HCEC 1CT (cell line): ENCODE measurements at regions not wholly inside any gene's neighbourhood (a gene's known extent, or its start where the extent isn't known, plus 50 kb on each side); places are given as distances from the start of the nearest gene placed in this dataset.
"Not testable (repeated sequence)": the region's sequence is repeated elsewhere in the genome, so short reads cannot be mapped to it uniquely, and the experiment has no call there.

Experiments used
- DNase-seq: peaks from one replicate; pipeline ENCODE4 v3.0.0-alpha.2; 2017

- DNase-seq = no peak
These were observed 1007.2 kb downstream of the REEP3 start for GRCh38 chr10:64528294-64529002.

- no peak for DNase-seq
These were observed 1007.8 kb downstream of the REEP3 start for GRCh38 chr10:64529003-64529350.

- no peak for DNase-seq
These were observed 1013.4 kb downstream of the REEP3 start for GRCh38 chr10:64534616-64535015.

- DNase-seq = no peak
These were observed 1014.1 kb downstream of the REEP3 start for GRCh38 chr10:64535131-64535867.

DNA sequence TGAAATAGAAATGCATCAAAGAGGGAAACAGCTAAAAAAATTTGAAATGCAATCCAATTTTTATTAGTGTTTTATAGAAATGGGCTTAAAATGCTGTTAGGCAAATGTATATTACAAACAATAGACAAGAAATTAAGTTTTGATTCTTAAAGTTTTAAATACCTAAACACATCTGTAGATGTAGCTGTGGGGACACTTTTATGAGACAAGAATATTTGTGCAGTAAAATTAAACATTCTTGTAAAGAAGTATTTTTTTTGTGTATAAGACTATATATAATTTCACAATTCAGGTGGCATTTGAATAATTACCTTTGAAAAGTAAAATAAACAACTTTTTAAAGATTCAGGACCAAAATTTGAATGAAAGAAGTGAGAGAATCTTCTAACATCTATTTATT is 1015.9 kb downstream of the REEP3 start:
- DNase-seq = no peak

- DNase-seq = no peak
These were observed 1016.7 kb downstream of the REEP3 start for GRCh38 chr10:64537928-64538327.

DNA sequence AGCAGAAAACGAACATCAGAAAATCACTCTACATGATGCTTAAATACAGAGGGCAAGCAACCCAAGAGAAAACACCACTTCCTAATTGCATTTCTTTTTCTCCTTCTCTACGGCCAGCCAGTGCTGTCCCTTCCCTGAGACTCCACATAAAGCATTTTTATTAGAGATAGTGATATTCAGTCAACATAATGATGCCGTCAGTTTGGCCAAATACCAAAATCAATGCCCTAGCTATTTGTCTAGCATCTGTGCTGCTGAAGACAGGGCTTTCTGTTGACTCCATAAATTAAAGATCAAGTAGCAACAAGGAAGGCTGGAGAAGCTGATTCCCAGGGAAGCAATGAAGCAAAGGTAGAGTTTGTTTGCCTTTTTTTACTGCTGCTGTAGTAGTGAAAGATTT is 1024.9 kb downstream of the REEP3 start:
- no peak for DNase-seq

DNA sequence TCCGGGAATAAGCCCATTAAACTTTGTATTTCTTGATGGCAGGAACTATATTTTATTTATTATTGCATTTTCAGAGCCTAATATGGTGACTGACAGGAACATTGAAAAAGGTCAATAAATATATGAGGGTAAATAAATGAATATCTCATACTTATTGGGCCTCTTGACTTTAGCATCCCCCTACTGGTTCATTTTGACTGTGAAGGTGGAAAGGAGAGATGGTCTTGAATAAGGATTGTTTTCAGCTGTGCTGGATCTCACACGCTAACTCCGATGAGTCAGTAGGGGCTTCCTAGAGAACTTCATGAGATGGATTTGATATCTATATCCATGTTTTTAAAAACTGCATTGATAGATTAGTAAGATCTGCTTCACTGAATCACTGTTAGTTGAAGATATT is 1026.0 kb downstream of the REEP3 start:
- DNase-seq = no peak

GRCh38 chr10:64555666-64556065 is 1034.5 kb downstream of the REEP3 start:
- DNase-seq = no peak

GRCh38 chr10:64558094-64558835 is 1037.1 kb downstream of the REEP3 start:
- DNase-seq = no peak

GRCh38 chr10:64571056-64571455 is 1049.9 kb downstream of the REEP3 start:
- DNase-seq = no peak

GRCh38 chr10:64573623-64574325 is 1052.6 kb downstream of the REEP3 start:
- DNase-seq = no peak

DNA sequence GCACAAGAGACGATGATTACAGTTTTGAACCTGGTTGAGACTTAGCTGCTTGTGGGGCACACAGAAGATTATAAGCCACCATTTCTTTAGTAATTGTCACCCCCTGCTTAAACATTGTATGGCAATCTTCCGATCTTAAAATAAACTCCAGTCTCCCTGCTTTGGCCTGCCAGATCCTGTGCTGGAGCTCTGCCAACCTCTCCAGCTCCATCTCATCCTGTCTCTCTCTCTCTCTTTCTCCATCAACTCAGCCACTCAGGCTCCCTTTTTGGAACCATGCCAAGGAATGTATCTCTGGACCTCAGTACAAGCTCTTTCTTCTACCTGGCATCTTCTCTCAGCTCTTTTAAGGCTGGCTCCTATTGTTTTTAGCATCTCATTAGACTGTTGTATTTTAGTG is 1053.2 kb downstream of the REEP3 start:
- no peak for DNase-seq

- DNase-seq = no peak
These were observed 1055.3 kb downstream of the REEP3 start for GRCh38 chr10:64576497-64576896.

GRCh38 chr10:64578757-64579156 is 1057.6 kb downstream of the REEP3 start:
- DNase-seq = not testable (repeated sequence)

- DNase-seq = no peak
These were observed 1065.8 kb downstream of the REEP3 start for GRCh38 chr10:64586934-64587503.

DNA sequence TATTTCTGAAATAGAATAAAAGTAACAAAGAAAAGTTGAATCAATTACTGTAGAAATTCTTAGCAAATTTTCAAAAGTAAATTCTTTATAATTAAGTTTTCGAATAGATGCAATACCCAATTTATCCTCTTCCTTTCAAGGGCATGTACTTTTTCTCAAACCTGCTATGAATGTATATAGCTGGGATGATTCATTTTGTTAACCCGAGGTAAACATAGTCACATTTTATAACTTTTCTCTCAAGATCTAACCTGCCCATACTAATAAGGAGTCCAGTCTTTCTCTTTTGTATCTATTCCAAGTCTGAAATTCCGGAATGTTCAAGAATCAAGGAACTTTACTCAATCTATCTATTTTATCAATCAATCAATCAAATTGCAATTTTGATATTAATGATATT is 1072.9 kb downstream of the REEP3 start:
- DNase-seq = no peak

DNA sequence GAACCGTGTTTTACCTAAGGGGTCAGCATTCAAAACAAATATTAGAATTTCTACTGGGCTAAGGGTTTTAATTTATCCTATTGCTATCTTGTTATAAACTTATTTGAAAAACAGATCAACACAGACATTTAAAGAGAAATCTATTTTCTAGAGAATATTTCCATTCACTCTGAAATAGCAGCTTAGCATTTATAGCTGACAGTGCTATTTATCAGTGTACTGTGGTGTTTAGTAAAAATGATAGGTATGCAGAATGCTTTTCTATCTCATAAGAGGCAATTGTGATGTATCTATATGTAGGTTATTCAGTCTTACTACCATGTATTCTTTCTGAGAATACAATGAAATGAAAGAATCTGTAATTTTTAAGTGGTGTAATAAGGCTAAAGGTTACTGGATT is 1077.4 kb downstream of the REEP3 start:
- no peak for DNase-seq

- DNase-seq = no peak
These were observed 1080.1 kb downstream of the REEP3 start for GRCh38 chr10:64601298-64601697.

- no peak for DNase-seq
These were observed 1095.9 kb downstream of the REEP3 start for GRCh38 chr10:64617085-64617484.

GRCh38 chr10:64619102-64619501 is 1097.9 kb downstream of the REEP3 start:
- DNase-seq = no peak

DNA sequence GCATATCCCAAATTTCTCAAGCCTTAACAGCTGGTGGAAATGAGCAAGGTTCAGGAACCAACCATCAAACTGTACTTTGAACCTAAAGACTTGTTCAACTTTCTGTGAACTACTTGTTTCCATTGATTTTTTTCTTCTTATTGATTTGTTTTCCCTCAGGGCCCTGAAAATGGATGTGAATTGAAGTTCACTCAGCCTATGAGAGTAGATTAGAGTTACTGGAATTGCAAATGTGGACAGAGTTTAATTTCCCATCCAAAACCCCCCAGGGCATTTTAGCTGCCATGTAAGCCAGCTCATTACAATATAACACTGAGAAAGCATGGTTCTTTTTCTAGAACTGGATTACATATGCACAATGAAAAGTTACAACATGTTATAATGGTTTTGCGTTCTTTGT is 1105.7 kb downstream of the REEP3 start:
- DNase-seq = no peak

GRCh38 chr10:64630534-64630933 is 1109.3 kb downstream of the REEP3 start:
- no peak for DNase-seq
